Type B pancreatic cell (in vitro differentiated cells): ENCODE measurements at regions not wholly inside any gene's neighbourhood (a gene's known extent, or its start where the extent isn't known, plus 50 kb on each side); places are given as distances from the start of the nearest gene placed in this dataset.

Experiments used
- DNase-seq: peaks from one replicate; pipeline ENCODE4 v3.0.0; 2021; ENCODE audit warnings: mixed read lengths; ENCODE audit not compliant: unreplicated experiment; ENCODE audit errors: extremely low spot score
- H3K27ac Mint-ChIP-seq: 2 replicates; pipeline ENCODE4 v1.8.0; 2021; ENCODE audit warnings: mild to moderate bottlenecking, mixed read lengths
- H3K27me3 Mint-ChIP-seq: 2 replicates; pipeline ENCODE4 v1.8.0; 2021; ENCODE audit warnings: mixed read lengths
- H3K36me3 Mint-ChIP-seq: 2 replicates; pipeline ENCODE4 v1.8.0; 2021; ENCODE audit warnings: mixed read lengths
- H3K4me1 Mint-ChIP-seq: one replicate; pipeline ENCODE4 v1.8.0; 2021; ENCODE audit warnings: mixed read lengths; ENCODE audit not compliant: unreplicated experiment
- H3K4me3 Mint-ChIP-seq: 2 replicates; pipeline ENCODE4 v1.8.0; 2021; ENCODE audit warnings: mild to moderate bottlenecking, mixed read lengths
- H3K9me3 Mint-ChIP-seq: 2 replicates; pipeline ENCODE4 v1.8.0; 2021; ENCODE audit warnings: mixed read lengths
- CTCF ChIP-seq: fragments of 200-600 bp; sonication (generic); conservative IDR thresholded peaks from 2 replicates; pipeline ENCODE4 v1.5.0; 2021; ENCODE audit warnings: antibody characterized with exemption, mild to moderate bottlenecking

GRCh38 chr10:83371696-83372490 is 767.4 kb upstream of the GHITM start:
- Mint-ChIP-seq H3K27ac (no peak overlapping the region), H3K4me1 (no peaks in the 10 kb centered on the region), H3K36me3 (no peaks in the 10 kb centered on the region), H3K4me3 (no peak overlapping the region), H3K9me3 (no peaks in the 10 kb centered on the region), H3K27me3 (no peaks in the 10 kb centered on the region)
- no peak for DNase-seq
- TF ChIP-seq CTCF: no peak

- Mint-ChIP-seq H3K4me3 (no peak overlapping the region), H3K27ac (no peak overlapping the region), H3K36me3 (no peaks in the 10 kb centered on the region), H3K9me3 (no peaks in the 10 kb centered on the region), H3K4me1 (no peaks in the 10 kb centered on the region), H3K27me3 (no peaks in the 10 kb centered on the region)
- no peak for TF ChIP-seq CTCF
- no peak for DNase-seq
These were observed 766.7 kb upstream of the GHITM start for GRCh38 chr10:83372646-83373045.

- Mint-ChIP-seq H3K27me3 (no peaks in the 10 kb centered on the region), H3K36me3 (no peaks in the 10 kb centered on the region), H3K27ac (no peak overlapping the region), H3K9me3 (no peaks in the 10 kb centered on the region), H3K4me3 (no peak overlapping the region), H3K4me1 (no peaks in the 10 kb centered on the region)
- DNase-seq: no peak
- peak; percentile 67 for TF ChIP-seq CTCF
These were observed 765.6 kb upstream of the GHITM start for GRCh38 chr10:83373671-83374070.

GRCh38 chr10:83374741-83375140 is 764.6 kb upstream of the GHITM start:
- Mint-ChIP-seq H3K27me3 (no peaks in the 10 kb centered on the region), H3K4me3 (no peak overlapping the region), H3K4me1 (no peaks in the 10 kb centered on the region), H3K27ac (no peak overlapping the region), H3K9me3 (no peaks in the 10 kb centered on the region), H3K36me3 (no peaks in the 10 kb centered on the region)
- no peak for TF ChIP-seq CTCF
- DNase-seq: no peak

GRCh38 chr10:83375274-83375673 is 764.0 kb upstream of the GHITM start:
- Mint-ChIP-seq H3K4me1 (no peaks in the 10 kb centered on the region), H3K27ac (no peak overlapping the region)
- no peak for DNase-seq

More at GRCh38 chr10:83375274-83375673, 764.0 kb upstream of the GHITM start:
- Mint-ChIP-seq H3K36me3 (no peaks in the 10 kb centered on the region), H3K9me3 (no peaks in the 10 kb centered on the region), H3K27me3 (no peaks in the 10 kb centered on the region), H3K4me3 (no peak overlapping the region)
- no peak for TF ChIP-seq CTCF
